ENCODE measurements at regions not wholly inside any gene's neighbourhood (a gene's known extent, or its start where the extent isn't known, plus 50 kb on each side); places are given as distances from the start of the nearest gene placed in this dataset.

DNA sequence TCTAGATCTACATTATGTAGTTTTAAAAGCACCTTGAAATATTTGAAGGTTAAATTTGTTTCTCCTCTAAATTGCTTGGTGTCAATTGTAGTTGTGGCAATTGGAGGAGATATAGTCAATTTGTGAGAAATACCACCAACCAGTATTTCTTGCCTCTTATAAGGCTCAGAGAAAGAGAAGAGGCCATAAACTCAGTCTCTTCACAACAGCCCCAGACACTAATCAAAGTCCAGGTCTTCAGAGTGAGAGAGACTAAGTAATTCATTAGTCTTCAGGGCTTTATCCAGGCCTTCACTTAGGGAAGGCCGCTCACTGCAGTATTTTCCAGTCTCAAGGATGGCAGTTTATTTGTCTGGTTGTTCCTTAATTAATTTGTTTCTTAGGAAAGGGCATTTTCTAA is 168.0 kb upstream of the RGMB start:
- Mint-ChIP-seq H3K36me3 (ENCODE audit: low read depth) (no peaks in the 10 kb centered on the region), H3K4me3 (no peak overlapping the region), H3K4me1 (no peaks in the 10 kb centered on the region), H3K27me3 (no peaks in the 10 kb centered on the region), H3K9me3 (peaks cover 3% of the 10 kb centered on the region), H3K27ac (no peak overlapping the region)
- TF ChIP-seq, protein P1, sequence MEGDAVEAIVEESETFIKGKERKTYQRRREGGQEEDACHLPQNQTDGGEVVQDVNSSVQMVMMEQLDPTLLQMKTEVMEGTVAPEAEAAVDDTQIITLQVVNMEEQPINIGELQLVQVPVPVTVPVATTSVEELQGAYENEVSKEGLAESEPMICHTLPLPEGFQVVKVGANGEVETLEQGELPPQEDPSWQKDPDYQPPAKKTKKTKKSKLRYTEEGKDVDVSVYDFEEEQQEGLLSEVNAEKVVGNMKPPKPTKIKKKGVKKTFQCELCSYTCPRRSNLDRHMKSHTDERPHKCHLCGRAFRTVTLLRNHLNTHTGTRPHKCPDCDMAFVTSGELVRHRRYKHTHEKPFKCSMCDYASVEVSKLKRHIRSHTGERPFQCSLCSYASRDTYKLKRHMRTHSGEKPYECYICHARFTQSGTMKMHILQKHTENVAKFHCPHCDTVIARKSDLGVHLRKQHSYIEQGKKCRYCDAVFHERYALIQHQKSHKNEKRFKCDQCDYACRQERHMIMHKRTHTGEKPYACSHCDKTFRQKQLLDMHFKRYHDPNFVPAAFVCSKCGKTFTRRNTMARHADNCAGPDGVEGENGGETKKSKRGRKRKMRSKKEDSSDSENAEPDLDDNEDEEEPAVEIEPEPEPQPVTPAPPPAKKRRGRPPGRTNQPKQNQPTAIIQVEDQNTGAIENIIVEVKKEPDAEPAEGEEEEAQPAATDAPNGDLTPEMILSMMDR (IDR thresholded peaks at IDR 0.05) = no peak
- ATAC-seq (ENCODE audit: low read depth) (no peak), DNase-seq (no peak)
- ChIA-PET POLR2A (no interaction called here), CTCF (no interaction called here)
- intact Hi-C loops (cut with micrococcal nuclease) = no loop called here

GRCh38 chr5:98606961-98607360 is 166.5 kb upstream of the RGMB start:
- H3K36me3 Mint-ChIP-seq (ENCODE audit: low read depth) = no peaks in the 10 kb centered on the region
- TF ChIP-seq, protein P1 (IDR thresholded peaks at IDR 0.05) = no peak
- ChIA-PET POLR2A (no interaction called here), CTCF (no interaction called here)
- H3K27me3 Mint-ChIP-seq = no peaks in the 10 kb centered on the region
- H3K4me1 Mint-ChIP-seq = no peaks in the 10 kb centered on the region
- no peak for ATAC-seq (ENCODE audit: low read depth)
- intact Hi-C loops (cut with micrococcal nuclease) = no loop called here
- no peaks in the 10 kb centered on the region for H3K9me3 Mint-ChIP-seq
- H3K4me3 Mint-ChIP-seq = no peak overlapping the region
- DNase-seq = no peak
- no peak overlapping the region for H3K27ac Mint-ChIP-seq

DNA sequence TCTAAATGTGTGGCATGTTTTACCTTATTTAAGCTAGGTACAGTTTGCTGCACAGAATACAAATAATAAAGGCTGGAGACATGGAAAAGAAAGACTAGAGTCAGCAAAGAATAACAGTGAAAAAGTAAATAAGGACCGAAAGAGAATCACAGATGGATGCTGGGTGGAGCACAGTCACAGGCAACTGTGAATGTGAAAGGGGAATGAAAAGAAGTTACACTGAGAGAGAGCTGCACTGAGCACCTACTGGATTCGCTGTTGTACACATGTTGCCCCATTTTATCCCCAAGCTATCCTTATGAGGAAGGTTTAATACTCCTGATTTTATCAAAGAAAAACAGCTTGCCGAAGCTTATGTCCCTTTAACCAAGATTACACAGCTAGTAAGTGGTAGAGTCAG is 165.4 kb upstream of the RGMB start:
- DNase-seq (no peak), ATAC-seq (ENCODE audit: low read depth) (no peak)
- TF ChIP-seq, protein P1 (IDR thresholded peaks at IDR 0.05) = no peak
- no peak overlapping the region for H3K4me3 Mint-ChIP-seq
- H3K27me3 Mint-ChIP-seq = no peaks in the 10 kb centered on the region
- H3K9me3 Mint-ChIP-seq = no peaks in the 10 kb centered on the region
- intact Hi-C loops (cut with micrococcal nuclease) = no loop called here
- H3K27ac Mint-ChIP-seq = no peak overlapping the region
- POLR2A ChIA-PET = no interaction called here
- no peaks in the 10 kb centered on the region for H3K4me1 Mint-ChIP-seq
- no peaks in the 10 kb centered on the region for H3K36me3 Mint-ChIP-seq (ENCODE audit: low read depth)
- CTCF ChIA-PET = no interaction called here

- TF ChIP-seq, protein P1 (IDR thresholded peaks at IDR 0.05) = no peak
- ChIA-PET CTCF (no interaction called here), POLR2A (no interaction called here)
- Mint-ChIP-seq H3K4me3 (no peak overlapping the region), H3K27me3 (peaks cover 2% of the 10 kb centered on the region), H3K36me3 (ENCODE audit: low read depth) (no peaks in the 10 kb centered on the region), H3K27ac (no peak overlapping the region), H3K4me1 (no peaks in the 10 kb centered on the region), H3K9me3 (no peaks in the 10 kb centered on the region)
- intact Hi-C loops (cut with micrococcal nuclease) = no loop called here
- ATAC-seq (ENCODE audit: low read depth) (no peak), DNase-seq (no peak)
Measured at GRCh38 chr5:98614341-98614740, 159.1 kb upstream of the RGMB start.

DNA sequence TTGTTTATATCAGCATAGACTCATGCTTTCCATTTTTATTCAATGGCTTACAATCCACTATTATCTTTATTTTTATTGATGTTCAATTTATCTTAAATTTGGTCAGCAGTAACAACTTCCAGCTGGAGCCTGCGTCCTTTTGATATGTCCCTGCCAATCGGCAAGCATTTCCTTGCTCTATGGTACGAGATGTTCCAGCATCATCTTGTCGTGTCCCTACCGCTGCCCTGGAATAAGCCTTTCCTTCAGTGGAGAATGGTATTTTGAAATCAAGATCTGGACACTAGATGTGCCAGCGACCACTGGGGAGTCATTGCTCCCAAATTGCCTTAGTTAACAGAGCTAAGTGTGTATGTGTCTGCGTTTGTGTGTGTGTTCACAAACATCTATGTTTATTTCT is 151.6 kb upstream of the RGMB start:
- Mint-ChIP-seq H3K4me3 (no peak overlapping the region), H3K36me3 (ENCODE audit: low read depth) (no peaks in the 10 kb centered on the region), H3K27me3 (no peaks in the 10 kb centered on the region), H3K27ac (no peak overlapping the region), H3K4me1 (no peaks in the 10 kb centered on the region), H3K9me3 (no peaks in the 10 kb centered on the region)
- TF ChIP-seq, protein P1 (IDR thresholded peaks at IDR 0.05) = no peak
- ChIA-PET CTCF (no interaction called here), POLR2A (no interaction called here)
- no peak for DNase-seq
- ATAC-seq (ENCODE audit: low read depth) = no peak
- intact Hi-C loops (cut with micrococcal nuclease) = no loop called here

Data from activated B cell treated with CpG ODN at 0.5 μM for 24 hours (primary cell).